Kidney (tissue), 13 donors: ENCODE measurements at regions not wholly inside any gene's neighbourhood (a gene's known extent, or its start where the extent isn't known, plus 50 kb on each side); places are given as distances from the start of the nearest gene placed in this dataset.
"Not testable (repeated sequence)": the region's sequence is repeated elsewhere in the genome, so short reads cannot be mapped to it uniquely, and the experiment has no call there.

Source experiments
- DNase-seq, 5 donors: peaks; one replicate each; pipeline ENCODE4 v3.0.0-alpha.2; 2013 to 2020
- FAIRE-seq: peaks from 2 replicates; lab custom pipeline; 2012; peaks lifted over from hg19 to GRCh38; lab: Jason Lieb, UNC
- H3K27ac ChIP-seq, 2 donors: one replicate each; pipeline ENCODE4 v1.7.0; 2013; ENCODE audit warnings: low read depth in 2 of 2, low read length in 2 of 2, inconsistent platforms in 1 of 2
- H3K27me3 ChIP-seq: one replicate; pipeline ENCODE4 v1.7.1; 2013; ENCODE audit warnings: low read length, inconsistent platforms; ENCODE audit not compliant: control insufficient read depth, insufficient read depth
- H3K36me3 ChIP-seq, 3 donors: one replicate each; pipeline versions ENCODE4 v1.7.0 to v1.7.1; 2013; ENCODE audit warnings: low read length in 3 of 3, control low read depth in 1 of 3, inconsistent platforms in 1 of 3; ENCODE audit not compliant: insufficient read depth in 3 of 3, control insufficient read depth in 2 of 3
- H3K4me1 ChIP-seq, 3 donors: one replicate each; pipeline versions ENCODE4 v1.7.0 to v1.7.1; 2013; ENCODE audit warnings: low read length in 3 of 3, inconsistent platforms in 1 of 3, low read depth in 1 of 3; ENCODE audit not compliant: control insufficient read depth in 2 of 3, insufficient read depth in 2 of 3
- H3K4me3 ChIP-seq, 3 donors: one replicate each; pipeline versions ENCODE4 v1.7.0 to v1.8.1; 2013; ENCODE audit warnings: low read length in 3 of 3, control low read depth in 1 of 3, inconsistent platforms in 1 of 3
- H3K9ac ChIP-seq, 3 donors: one replicate each; pipeline versions ENCODE4 v1.7.0 to v1.7.1; 2013; ENCODE audit warnings: low read length in 3 of 3, control low read depth in 1 of 3, inconsistent platforms in 1 of 3
- H3K9me3 ChIP-seq, 3 donors: one replicate each; pipeline versions ENCODE4 v1.7.0 to v1.7.1; 2013; ENCODE audit warnings: low read length in 3 of 3, control low read depth in 1 of 3, inconsistent platforms in 1 of 3; ENCODE audit not compliant: control insufficient read depth in 2 of 3, insufficient read depth in 1 of 3
- intact Hi-C: fragments of 100-400 bp; cut with DNase I; formaldehyde crosslinking; loops from one replicate; pipeline ENCODE4 v1.11.1; 2022
- TF ChIP-seq, protein P1 (sequence below): IDR thresholded peaks from 3 replicates; pipeline ENCODE4 v1.5.1; 2012; ENCODE audit warnings: mild to moderate bottlenecking, moderate library complexity, borderline replicate concordance; ENCODE audit not compliant: insufficient read depth; ENCODE audit errors: extremely low read depth
- donor health status: control.
- donor health status: control.
- donor health status: control.
- donor health status: control.
- donor health status: control.
- donor health status: DM: yes; HTN: yes; CAD: no.
- donor health status: Normal renal cell carcinoma (clear cell type).

DNA sequence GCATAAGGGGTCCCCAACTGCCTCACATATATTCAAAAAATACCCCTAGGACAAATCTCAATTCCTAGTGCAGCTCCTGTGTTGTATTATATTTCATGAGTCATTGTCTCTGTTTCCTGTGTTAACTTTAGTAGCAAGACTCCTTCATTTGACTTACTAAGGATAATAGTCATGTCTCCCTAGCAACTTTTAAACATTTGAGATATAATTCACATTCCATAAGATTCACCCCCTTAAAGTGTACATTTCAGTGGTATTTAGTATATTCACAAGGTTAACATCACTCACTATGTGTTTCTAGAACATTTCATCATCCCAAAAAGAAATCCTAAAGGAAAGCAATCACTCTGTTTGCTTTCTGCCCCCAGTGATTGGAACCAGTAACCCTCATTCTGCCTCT lies 121.3 kb upstream of the WNT7A start:
- Histone ChIP-seq H3K4me3 (no peak overlapping the region), H3K9ac (no peak overlapping the region), H3K36me3 (no peaks in the 10 kb centered on the region), H3K4me1 (no peaks in the 10 kb centered on the region), H3K27ac (no peak overlapping the region), H3K27me3 (no peaks in the 10 kb centered on the region), H3K9me3 (no peaks in the 10 kb centered on the region)
- intact Hi-C loops: no loop called here
- TF ChIP-seq, protein P1, sequence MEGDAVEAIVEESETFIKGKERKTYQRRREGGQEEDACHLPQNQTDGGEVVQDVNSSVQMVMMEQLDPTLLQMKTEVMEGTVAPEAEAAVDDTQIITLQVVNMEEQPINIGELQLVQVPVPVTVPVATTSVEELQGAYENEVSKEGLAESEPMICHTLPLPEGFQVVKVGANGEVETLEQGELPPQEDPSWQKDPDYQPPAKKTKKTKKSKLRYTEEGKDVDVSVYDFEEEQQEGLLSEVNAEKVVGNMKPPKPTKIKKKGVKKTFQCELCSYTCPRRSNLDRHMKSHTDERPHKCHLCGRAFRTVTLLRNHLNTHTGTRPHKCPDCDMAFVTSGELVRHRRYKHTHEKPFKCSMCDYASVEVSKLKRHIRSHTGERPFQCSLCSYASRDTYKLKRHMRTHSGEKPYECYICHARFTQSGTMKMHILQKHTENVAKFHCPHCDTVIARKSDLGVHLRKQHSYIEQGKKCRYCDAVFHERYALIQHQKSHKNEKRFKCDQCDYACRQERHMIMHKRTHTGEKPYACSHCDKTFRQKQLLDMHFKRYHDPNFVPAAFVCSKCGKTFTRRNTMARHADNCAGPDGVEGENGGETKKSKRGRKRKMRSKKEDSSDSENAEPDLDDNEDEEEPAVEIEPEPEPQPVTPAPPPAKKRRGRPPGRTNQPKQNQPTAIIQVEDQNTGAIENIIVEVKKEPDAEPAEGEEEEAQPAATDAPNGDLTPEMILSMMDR: no peak
- DNase-seq: no peak
- no peak for FAIRE-seq

DNA sequence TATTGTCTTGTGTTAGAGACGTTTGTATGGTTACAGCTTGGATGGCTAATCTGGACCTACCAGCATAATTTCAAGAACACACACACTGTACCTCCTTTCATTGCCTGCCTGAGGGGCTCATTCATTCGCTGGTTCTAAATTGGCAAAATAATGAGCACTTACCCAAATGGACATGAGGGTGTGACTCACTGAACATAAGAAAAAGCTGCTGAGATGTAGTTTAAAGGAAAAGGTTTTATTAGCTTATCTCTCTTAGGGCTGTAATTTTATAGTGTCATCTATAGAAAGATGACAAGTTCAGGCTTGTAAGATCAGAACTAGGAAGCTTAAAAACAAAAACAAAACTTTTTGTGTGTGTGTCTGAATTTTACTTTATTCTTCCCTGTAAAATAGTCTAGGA lies 120.7 kb upstream of the WNT7A start:
- FAIRE-seq: no peak
- no peaks in the 10 kb centered on the region for H3K36me3 ChIP-seq

DNA sequence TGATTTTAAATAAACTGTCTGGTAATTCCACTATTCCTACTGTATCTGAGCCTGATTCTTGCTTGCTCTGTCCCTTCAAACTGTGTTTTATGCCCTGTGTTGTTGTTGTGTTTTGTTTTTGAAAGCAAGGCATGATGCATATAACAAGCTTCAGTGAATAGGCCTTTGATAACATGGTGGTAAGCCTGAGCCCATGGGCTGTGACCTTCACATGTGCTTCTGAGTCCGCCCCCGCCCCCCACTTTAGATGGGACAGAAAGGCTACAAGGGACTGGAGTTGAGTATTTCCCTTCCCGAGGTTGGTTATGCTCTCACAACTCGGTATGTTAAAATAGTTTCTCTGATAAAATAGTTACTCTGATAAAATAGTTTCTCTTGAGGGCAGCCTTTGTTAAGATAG lies 119.0 kb upstream of the WNT7A start:
- H3K9me3 ChIP-seq: no peaks in the 10 kb centered on the region
- H3K36me3 ChIP-seq: no peaks in the 10 kb centered on the region
- no peak overlapping the region for H3K4me3 ChIP-seq
- no peak for FAIRE-seq
- no peak for DNase-seq
- no peak overlapping the region for H3K27ac ChIP-seq
- TF ChIP-seq, protein P1: no peak
- no peaks in the 10 kb centered on the region for H3K27me3 ChIP-seq
- H3K4me1 ChIP-seq: no peaks in the 10 kb centered on the region
- H3K9ac ChIP-seq: no peak overlapping the region
- intact Hi-C loops: no loop called here

More for the DNA sequence above, 120.7 kb upstream of the WNT7A start:
- no peak overlapping the region for H3K9ac ChIP-seq
- H3K4me1 ChIP-seq: no peaks in the 10 kb centered on the region
- intact Hi-C loops: no loop called here
- no peaks in the 10 kb centered on the region for H3K9me3 ChIP-seq
- no peak for DNase-seq
- H3K27ac ChIP-seq: no peak overlapping the region
- TF ChIP-seq, protein P1: no peak
- H3K27me3 ChIP-seq: no peaks in the 10 kb centered on the region
- no peak overlapping the region for H3K4me3 ChIP-seq

DNA sequence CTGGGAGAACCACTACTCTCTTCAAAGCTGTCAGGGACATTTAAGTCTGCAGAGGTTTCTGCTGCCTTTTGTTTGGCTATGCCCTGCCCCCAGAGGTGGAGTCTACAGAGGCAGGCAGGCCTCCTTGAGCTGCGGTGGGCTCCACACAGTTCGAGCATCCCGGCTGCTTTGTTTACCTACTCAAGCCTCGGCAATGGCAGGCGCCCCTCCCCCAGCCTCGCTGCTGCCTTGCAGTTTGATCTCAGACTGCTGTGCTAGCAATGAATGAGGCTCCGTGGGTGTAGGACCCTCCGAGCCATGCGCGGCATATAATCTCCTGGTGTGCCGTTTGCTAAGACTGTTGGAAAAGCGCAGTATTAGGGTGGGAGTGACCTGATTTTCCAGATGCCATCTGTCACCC lies 115.3 kb upstream of the WNT7A start:
- not testable (repeated sequence) for FAIRE-seq

DNA sequence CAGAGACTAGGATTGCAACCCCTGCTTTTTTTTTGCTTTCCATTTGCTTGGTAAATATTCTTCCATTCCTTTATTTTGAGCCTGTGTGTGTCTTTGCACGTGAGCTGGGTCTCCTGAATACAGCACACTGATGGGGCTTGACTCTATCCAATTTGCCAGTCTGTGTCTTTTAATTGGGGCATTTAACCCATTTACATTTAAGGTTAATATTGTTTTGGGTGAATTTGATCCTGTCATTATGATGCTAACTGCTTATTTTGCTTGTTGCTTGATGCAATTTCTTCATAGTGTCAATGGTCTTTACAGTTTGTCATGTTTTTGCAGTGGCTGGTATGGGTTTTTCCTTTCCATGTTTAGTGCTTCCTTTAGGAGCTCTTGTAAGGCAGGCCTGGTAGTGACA lies 109.1 kb upstream of the WNT7A start:
- H3K27ac ChIP-seq, DNase-seq, H3K9ac ChIP-seq, H3K36me3 ChIP-seq, H3K4me3 ChIP-seq, intact Hi-C loops, H3K9me3 ChIP-seq, H3K27me3 ChIP-seq, FAIRE-seq, H3K4me1 ChIP-seq: not testable (repeated sequence)

More for the DNA sequence above, 115.3 kb upstream of the WNT7A start:
- H3K9me3 ChIP-seq, H3K4me1 ChIP-seq, H3K4me3 ChIP-seq, H3K27me3 ChIP-seq, H3K36me3 ChIP-seq, H3K27ac ChIP-seq, intact Hi-C loops, H3K9ac ChIP-seq: not testable (repeated sequence)
- DNase-seq: peak in 1 of 5 donors; percentile 54
